Progenitor cell of endocrine pancreas (in vitro differentiated cells): ENCODE measurements at regions not wholly inside any gene's neighbourhood (a gene's known extent, or its start where the extent isn't known, plus 50 kb on each side); places are given as distances from the start of the nearest gene placed in this dataset.

Experiments used
- DNase-seq: peaks from one replicate; pipeline ENCODE4 v3.0.0; 2021; ENCODE audit warnings: low spot score; ENCODE audit not compliant: unreplicated experiment
- H3K27ac Mint-ChIP-seq: 2 replicates; pipeline ENCODE4 v1.8.0; 2021; ENCODE audit warnings: mild to moderate bottlenecking, moderate library complexity, mixed read lengths
- H3K27me3 Mint-ChIP-seq: 2 replicates; pipeline ENCODE4 v1.8.0; 2021; ENCODE audit warnings: mixed read lengths
- H3K36me3 Mint-ChIP-seq: 2 replicates; pipeline ENCODE4 v1.8.0; 2022; ENCODE audit warnings: mixed read lengths; ENCODE audit not compliant: insufficient read depth
- H3K4me1 Mint-ChIP-seq: 2 replicates; pipeline ENCODE4 v1.8.0; 2021; ENCODE audit warnings: low read depth, mixed read lengths
- H3K4me3 Mint-ChIP-seq: 2 replicates; pipeline ENCODE4 v1.8.0; 2021; ENCODE audit warnings: low read depth, mild to moderate bottlenecking, moderate library complexity, mixed read lengths
- H3K9me3 Mint-ChIP-seq: 2 replicates; pipeline ENCODE4 v1.8.0; 2021; ENCODE audit warnings: low read depth, mixed read lengths
- CTCF ChIP-seq: fragments of 200-600 bp; sonication (generic); IDR thresholded peaks from one replicate; pipeline ENCODE4 v1.5.0; 2021; ENCODE audit warnings: antibody characterized with exemption, mild to moderate bottlenecking; ENCODE audit not compliant: unreplicated experiment

DNA sequence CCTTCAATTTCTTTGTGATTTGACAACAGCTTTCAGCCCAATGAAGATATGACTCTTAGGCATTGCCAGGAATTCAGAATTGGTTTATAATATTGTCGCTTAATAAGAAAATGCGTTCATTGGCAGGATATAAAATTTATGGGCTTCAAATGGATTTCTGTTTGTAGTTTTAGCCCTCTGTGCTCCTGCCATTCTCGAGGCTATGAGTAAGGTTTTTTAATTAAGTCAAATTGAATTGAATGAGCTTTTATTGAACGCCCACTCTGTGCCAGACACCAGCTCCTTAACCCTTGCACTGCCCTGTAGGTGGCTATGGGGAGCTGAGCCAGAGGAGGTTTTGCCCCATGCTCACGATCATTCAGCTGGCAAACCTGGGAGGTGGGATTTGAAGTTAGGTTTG lies 115.1 kb downstream of the SLC25A47 start:
- Mint-ChIP-seq H3K4me3 (no peak overlapping the region), H3K27ac (no peak overlapping the region), H3K4me1 (peaks cover 13% of the 10 kb centered on the region), H3K9me3 (no peaks in the 10 kb centered on the region), H3K27me3 (no peaks in the 10 kb centered on the region), H3K36me3 (no peaks in the 10 kb centered on the region)
- no peak for DNase-seq
- TF ChIP-seq CTCF = no peak

DNA sequence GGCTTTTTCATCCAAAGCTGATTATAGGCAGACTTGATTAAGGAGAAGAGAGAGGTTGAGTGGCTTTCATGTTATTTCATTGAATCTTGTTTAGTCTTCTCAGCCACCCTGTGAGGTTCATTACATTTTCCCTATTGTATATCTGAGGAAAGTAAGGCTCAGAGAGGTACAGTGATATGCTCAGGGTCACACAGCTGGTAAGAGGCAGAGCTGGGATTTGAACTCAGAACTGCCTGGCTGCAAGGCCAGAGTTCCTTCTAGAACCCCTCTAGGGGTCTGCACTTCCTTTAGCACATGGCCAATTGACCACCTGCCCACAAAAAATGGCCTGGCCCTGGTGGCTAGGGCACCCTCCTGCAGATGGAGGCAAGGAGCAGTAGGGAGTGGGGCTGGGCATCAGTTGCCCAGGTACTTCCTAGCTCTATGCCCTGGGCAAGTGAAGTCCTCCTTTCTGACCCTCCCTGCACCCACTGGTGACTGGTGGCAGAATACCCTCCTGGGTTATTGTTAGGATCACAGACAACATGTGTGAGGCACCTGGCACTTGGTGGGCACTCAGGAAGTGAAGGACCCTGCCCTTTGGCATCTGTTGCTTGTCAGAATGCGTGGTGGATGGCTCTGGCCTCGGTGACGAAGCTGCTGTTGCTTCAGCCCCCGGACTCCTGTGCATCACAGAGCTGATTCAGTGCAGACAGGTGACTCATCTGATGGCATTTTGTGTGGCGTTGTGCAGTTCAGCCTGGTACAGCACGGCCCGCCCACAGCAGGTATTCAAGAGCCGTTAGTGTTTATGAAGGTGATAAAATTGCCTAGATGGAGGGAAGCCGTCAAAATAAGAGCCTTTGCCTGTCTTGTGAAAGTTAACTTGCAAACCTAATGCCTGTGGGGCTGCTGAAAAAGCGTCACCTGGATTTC lies 115.8 kb downstream of the SLC25A47 start:
- peak overlapping the region; percentile 79 for H3K27ac Mint-ChIP-seq
- no peak for DNase-seq
- no peaks in the 10 kb centered on the region for H3K36me3 Mint-ChIP-seq
- H3K4me3 Mint-ChIP-seq = no peak overlapping the region
- no peak for TF ChIP-seq CTCF
- H3K27me3 Mint-ChIP-seq = no peaks in the 10 kb centered on the region
- H3K4me1 Mint-ChIP-seq = peaks cover 13% of the 10 kb centered on the region
- no peaks in the 10 kb centered on the region for H3K9me3 Mint-ChIP-seq

- DNase-seq = no peak
- H3K9me3 Mint-ChIP-seq = no peaks in the 10 kb centered on the region
- no peaks in the 10 kb centered on the region for H3K36me3 Mint-ChIP-seq
- no peak overlapping the region for H3K4me3 Mint-ChIP-seq
- H3K27me3 Mint-ChIP-seq = no peaks in the 10 kb centered on the region
- TF ChIP-seq CTCF = no peak
- H3K4me1 Mint-ChIP-seq = peaks cover 13% of the 10 kb centered on the region
- no peak overlapping the region for H3K27ac Mint-ChIP-seq
These were observed 116.6 kb downstream of the SLC25A47 start for GRCh38 chr14:100439781-100440180.

- peaks cover 13% of the 10 kb centered on the region for H3K4me1 Mint-ChIP-seq
These were observed 117.1 kb downstream of the SLC25A47 start for GRCh38 chr14:100440207-100440631.

GRCh38 chr14:100440758-100441203 lies 117.6 kb downstream of the SLC25A47 start:
- TF ChIP-seq CTCF = no peak
- H3K4me1 Mint-ChIP-seq = peaks cover 9% of the 10 kb centered on the region
- H3K36me3 Mint-ChIP-seq = no peaks in the 10 kb centered on the region
- no peaks in the 10 kb centered on the region for H3K9me3 Mint-ChIP-seq
- no peaks in the 10 kb centered on the region for H3K27me3 Mint-ChIP-seq
- no peak overlapping the region for H3K4me3 Mint-ChIP-seq
- no peak for DNase-seq
- no peak overlapping the region for H3K27ac Mint-ChIP-seq

More at GRCh38 chr14:100440207-100440631, 117.1 kb downstream of the SLC25A47 start:
- Mint-ChIP-seq H3K27me3 (no peaks in the 10 kb centered on the region), H3K4me3 (no peak overlapping the region), H3K36me3 (no peaks in the 10 kb centered on the region), H3K27ac (no peak overlapping the region), H3K9me3 (no peaks in the 10 kb centered on the region)
- DNase-seq = peak; percentile 30
- peak; percentile 62 for TF ChIP-seq CTCF
